ENCODE measurements at regions not wholly inside any gene's neighbourhood (a gene's known extent, or its start where the extent isn't known, plus 50 kb on each side); places are given as distances from the start of the nearest gene placed in this dataset.

DNA sequence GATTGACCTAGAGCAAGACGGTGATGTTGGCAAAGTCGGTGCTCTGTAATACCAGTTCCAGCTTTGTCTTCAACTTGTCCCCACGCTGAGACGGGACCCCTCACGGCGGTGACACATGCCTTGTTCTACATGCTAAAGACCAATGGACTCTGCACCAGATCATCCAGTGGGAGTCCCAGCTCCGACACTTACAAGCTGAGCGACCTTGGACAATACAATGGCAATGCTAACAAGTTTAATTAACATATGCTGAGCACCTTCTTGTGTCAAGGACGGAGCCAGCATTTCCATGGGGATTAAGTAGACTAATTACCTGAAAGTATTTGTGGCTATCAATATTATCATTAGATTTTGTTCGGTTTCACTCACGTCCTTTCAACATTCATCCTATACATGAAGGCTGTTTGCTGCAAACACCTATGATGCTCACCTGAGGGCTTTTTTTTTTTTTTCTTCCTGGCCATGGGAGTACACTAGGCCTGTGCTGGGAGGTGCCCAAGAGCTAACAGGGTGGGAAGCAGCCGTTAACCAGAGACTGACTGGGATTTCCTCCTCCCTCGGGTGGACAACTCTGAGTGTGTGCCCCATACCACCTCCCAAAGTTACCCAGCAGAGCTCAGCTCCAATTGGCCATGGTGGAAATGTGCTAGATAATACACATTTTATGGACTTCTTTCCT, 308.6 kb upstream of the ZFHX3 start:
- H3K36me3 Mint-ChIP-seq (ENCODE audit: low read depth) = no peaks in the 10 kb centered on the region
- peaks cover 28% of the 10 kb centered on the region for H3K4me1 Mint-ChIP-seq
- no peak overlapping the region for H3K27ac Mint-ChIP-seq
- H3K4me3 Mint-ChIP-seq = no peak overlapping the region
- TF ChIP-seq, protein P1, sequence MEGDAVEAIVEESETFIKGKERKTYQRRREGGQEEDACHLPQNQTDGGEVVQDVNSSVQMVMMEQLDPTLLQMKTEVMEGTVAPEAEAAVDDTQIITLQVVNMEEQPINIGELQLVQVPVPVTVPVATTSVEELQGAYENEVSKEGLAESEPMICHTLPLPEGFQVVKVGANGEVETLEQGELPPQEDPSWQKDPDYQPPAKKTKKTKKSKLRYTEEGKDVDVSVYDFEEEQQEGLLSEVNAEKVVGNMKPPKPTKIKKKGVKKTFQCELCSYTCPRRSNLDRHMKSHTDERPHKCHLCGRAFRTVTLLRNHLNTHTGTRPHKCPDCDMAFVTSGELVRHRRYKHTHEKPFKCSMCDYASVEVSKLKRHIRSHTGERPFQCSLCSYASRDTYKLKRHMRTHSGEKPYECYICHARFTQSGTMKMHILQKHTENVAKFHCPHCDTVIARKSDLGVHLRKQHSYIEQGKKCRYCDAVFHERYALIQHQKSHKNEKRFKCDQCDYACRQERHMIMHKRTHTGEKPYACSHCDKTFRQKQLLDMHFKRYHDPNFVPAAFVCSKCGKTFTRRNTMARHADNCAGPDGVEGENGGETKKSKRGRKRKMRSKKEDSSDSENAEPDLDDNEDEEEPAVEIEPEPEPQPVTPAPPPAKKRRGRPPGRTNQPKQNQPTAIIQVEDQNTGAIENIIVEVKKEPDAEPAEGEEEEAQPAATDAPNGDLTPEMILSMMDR (IDR thresholded peaks at IDR 0.05; ENCODE audit: unreplicated experiment in 3 of 3) = no peak
- no peaks in the 10 kb centered on the region for H3K9me3 Mint-ChIP-seq
- H3K27me3 Mint-ChIP-seq (ENCODE audit: low read depth) = peaks cover 8% of the 10 kb centered on the region

DNA sequence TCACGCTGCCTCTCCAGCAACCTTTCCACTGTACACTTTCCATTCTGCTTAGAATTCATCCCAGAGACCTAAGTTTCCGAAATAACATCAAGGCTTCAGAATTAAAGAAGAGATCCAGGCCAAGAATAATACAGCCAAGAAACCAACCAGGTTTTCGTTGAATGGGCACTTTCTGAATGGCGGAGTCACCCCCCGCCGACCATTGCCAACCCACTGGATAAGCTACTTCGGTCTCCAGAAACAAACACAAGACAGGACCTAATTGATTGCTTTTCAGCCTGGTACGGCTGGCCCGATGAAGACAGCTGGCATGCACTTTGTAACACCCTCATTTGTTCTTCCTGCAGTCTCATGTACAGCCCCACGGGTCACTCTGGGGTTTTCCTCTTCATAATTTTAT, 308.1 kb upstream of the ZFHX3 start:
- H3K27ac Mint-ChIP-seq = no peak overlapping the region
- H3K27me3 Mint-ChIP-seq (ENCODE audit: low read depth) = peaks cover 8% of the 10 kb centered on the region
- no peaks in the 10 kb centered on the region for H3K9me3 Mint-ChIP-seq
- no peaks in the 10 kb centered on the region for H3K36me3 Mint-ChIP-seq (ENCODE audit: low read depth)
- TF ChIP-seq, protein P1 (IDR thresholded peaks at IDR 0.05; ENCODE audit: unreplicated experiment in 3 of 3) = no peak
- H3K4me3 Mint-ChIP-seq = no peak overlapping the region
- H3K4me1 Mint-ChIP-seq = peaks cover 33% of the 10 kb centered on the region

DNA sequence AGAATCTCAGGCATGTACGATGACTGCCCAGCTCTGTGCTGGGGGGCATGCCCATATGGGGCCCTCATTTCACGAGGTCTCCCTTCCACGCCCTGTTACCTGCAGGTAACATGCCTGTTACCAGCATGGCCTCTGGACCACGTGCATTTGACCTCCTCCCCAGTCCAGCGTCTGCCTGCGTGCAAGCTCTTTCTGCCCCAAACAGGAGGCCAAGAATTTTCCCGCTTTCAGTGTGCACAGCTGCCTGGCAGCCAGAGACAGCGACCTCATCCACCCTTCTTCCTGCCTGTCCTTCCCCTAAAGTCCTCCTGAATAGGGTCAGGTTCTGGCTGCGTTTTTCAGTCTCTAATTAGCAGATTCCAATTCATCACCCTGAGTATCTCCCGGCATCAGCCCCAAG, 306.5 kb upstream of the ZFHX3 start:
- H3K27me3 Mint-ChIP-seq (ENCODE audit: low read depth) = peaks cover 8% of the 10 kb centered on the region
- no peaks in the 10 kb centered on the region for H3K9me3 Mint-ChIP-seq
- no peak overlapping the region for H3K4me3 Mint-ChIP-seq
- TF ChIP-seq, protein P1 (IDR thresholded peaks at IDR 0.05; ENCODE audit: unreplicated experiment in 3 of 3) = no peak
- peak overlapping the region in 1 of 3 experiments; percentile 24 for H3K27ac Mint-ChIP-seq
- H3K4me1 Mint-ChIP-seq = peaks cover 33% of the 10 kb centered on the region
- H3K36me3 Mint-ChIP-seq (ENCODE audit: low read depth) = no peaks in the 10 kb centered on the region

DNA sequence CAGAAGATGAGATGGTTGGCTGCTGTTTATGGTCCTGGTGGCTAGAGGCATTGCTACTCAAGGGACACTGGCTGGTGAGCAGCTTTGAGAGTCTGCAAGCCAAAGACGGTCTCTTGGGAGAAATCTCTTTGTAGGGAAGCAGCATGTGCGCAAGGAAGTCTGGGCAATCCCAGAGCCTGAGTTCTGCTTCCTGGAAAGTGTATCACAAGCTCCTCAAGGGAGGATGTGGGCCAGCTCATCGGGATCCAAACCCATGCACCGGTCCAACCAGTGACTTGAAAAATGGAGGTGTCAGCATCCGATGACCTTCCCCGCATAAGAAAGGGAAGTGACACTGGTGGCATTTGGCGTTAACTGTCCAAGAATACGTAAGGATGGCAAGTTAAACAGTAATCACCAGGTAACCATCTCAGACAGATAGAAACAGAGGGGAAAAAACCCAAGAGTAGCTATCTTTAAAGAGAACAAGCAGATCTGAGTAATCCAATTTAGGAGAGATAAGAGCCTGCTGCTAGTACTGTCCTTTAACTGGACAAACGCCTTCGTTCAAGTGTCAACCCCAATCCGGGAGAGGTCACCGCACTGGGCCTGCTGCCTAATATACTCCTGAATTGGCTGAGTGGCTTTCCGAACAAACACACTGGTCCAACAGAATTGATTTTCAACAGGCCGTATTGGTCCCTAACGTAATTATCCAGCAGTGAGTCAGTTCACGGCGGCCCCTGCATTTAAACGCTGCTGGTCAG, 303.0 kb upstream of the ZFHX3 start:
- Mint-ChIP-seq H3K27ac (no peak overlapping the region), H3K4me3 (no peak overlapping the region), H3K9me3 (no peaks in the 10 kb centered on the region), H3K27me3 (ENCODE audit: low read depth) (peaks cover 5% of the 10 kb centered on the region), H3K4me1 (peaks cover 49% of the 10 kb centered on the region), H3K36me3 (ENCODE audit: low read depth) (no peaks in the 10 kb centered on the region)
- TF ChIP-seq, protein P1 (IDR thresholded peaks at IDR 0.05; ENCODE audit: unreplicated experiment in 3 of 3) = no peak

DNA sequence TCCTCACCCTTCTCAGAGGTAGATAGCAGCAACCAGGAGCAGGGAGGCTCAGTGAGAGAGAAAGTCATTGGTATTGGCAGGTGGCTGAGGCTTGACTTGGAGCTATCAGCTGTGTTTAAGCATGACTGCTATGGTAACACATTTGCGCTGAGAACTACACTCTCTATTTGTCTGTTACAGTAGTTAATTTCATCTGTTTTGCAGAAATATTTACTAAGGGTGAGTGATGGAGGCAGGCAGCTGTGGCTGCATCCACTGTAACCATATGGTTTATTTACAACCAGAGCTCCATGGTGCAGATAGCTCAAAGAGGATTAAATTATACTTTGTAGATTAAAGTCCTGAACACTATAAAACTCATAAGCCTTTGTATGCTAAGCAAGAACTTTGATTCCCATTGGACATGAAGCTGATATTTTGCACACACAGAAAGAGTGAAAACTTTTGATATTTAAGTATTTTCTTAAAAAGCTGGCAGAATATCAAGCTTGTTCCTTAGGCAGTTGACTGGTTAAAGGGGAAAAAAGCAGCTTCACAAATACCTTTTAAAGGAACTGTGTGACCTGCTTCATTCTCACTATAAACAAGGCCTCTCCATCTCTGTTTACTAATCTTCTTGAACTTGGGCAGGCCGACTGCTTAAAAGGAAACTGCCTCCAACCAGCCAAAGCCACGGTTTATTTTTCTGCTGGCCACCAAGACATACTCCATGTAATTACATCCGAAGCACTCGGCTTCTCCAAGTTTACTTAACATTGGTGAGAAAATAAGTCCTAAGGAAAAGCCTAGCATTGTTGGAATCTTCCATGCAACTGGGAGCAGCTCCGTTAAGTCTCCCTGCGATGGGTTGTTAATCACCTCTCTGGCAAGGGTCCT, 299.8 kb upstream of the ZFHX3 start:
- H3K27me3 Mint-ChIP-seq (ENCODE audit: low read depth) = peaks cover 4% of the 10 kb centered on the region
- H3K9me3 Mint-ChIP-seq = no peaks in the 10 kb centered on the region
- H3K27ac Mint-ChIP-seq = peak overlapping the region in 1 of 3 experiments; percentile 50
- TF ChIP-seq, protein P1 (IDR thresholded peaks at IDR 0.05; ENCODE audit: unreplicated experiment in 3 of 3) = no peak
- H3K4me1 Mint-ChIP-seq = peaks cover 25% of the 10 kb centered on the region
- H3K4me3 Mint-ChIP-seq = no peak overlapping the region
- H3K36me3 Mint-ChIP-seq (ENCODE audit: low read depth) = no peaks in the 10 kb centered on the region

Data from nephron (organoid).